ENCODE measurements at regions not wholly inside any gene's neighbourhood (a gene's known extent, or its start where the extent isn't known, plus 50 kb on each side); places are given as distances from the start of the nearest gene placed in this dataset.

DNA sequence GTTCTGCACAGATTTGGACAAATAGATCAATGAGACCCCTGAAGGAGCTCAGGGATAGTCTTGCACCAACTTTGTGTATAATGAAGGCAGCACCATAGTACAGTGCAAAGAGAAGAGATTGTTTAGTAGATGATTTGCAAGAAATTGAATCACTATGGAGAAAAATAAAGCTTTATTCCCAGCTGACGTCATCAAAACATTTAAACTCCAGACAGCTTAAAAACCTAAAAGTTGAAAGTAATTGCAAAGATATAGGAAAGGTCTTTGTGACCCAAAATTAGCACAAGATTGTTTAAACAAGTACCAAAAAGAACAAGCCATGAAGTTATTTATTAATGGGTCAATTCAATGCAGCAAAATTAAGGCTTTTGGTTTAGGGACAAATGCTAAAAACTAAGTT lies 88.8 kb upstream of the BACE2 start:
- Histone ChIP-seq H4K20me1 (ENCODE audit: insufficient read depth) (no peaks in the 10 kb centered on the region), H3F3A (ENCODE audit: insufficient read depth) (no peaks in the 10 kb centered on the region), H2AFZ (no peak overlapping the region), H3K79me2 (ENCODE audit: insufficient read depth) (no peaks in the 10 kb centered on the region), H3K4me1 (ENCODE audit: insufficient read depth) (no peaks in the 10 kb centered on the region), H3K9me3 (ENCODE audit: low read depth) (no peaks in the 10 kb centered on the region), H3K9ac (no peak overlapping the region), H3K27me3 (replicated peaks; ENCODE audit: insufficient read depth) (no peaks in the 10 kb centered on the region), H3K4me3 (no peak overlapping the region), H3K4me2 (ENCODE audit: unreplicated experiment) (no peak overlapping the region), H3K36me3 (ENCODE audit: low read depth) (no peaks in the 10 kb centered on the region), H3K9me2 (ENCODE audit: insufficient read depth) (no peaks in the 10 kb centered on the region), H3K27ac (no peak overlapping the region)
- WGBS, 2 experiments (ENCODE audit: low coverage in 1 of 2, low lambda C conversion rate in 2 of 2, missing lambda C conversion rate in 2 of 2) = 38 to 61% methylated on average over 1 of the region's 1 CpG
- TF ChIP-seq EZH2 (IDR thresholded peaks at IDR 0.05; ENCODE audit: insufficient read depth, poor library complexity, severe bottlenecking) (no peak), EZH2phosphoT487 (IDR thresholded peaks at IDR 0.05; ENCODE audit: insufficient read depth, low read depth) (no peak)
- in situ Hi-C loops (cut with MboI) = no loop called here
- DNase-seq = no peak

DNA sequence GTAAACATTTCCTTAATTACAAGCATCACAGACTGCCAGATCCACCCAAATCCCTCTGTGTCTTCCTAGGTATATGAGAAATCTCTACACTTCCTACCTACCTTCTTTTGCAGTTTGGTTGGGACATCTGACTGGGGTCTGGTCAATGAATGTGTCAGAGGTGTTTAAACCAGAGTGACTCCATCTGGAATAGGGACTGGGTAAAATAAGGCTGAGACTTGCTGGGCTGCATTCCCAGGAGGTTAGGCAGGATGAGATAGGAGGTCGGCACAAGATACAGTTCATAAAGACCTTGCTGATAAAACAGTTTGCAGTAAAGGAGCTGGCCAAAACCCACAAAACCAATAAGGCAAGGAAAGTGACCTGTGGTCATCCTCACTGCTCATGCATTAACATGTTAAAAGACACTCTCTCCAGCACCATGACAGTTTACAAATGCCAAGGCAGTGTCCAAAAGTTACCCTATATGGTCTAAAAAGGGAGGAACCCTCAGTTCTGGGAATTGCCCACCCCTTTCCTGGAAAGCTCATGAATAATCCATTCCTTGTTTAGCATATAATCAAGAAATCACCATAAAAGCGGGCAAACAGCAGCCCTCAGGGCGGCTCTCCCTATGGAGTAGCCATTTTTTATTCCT lies 87.4 kb upstream of the BACE2 start:
- Histone ChIP-seq H3F3A (ENCODE audit: insufficient read depth) (no peaks in the 10 kb centered on the region), H3K4me3 (no peak overlapping the region), H2AFZ (no peak overlapping the region), H3K9me2 (ENCODE audit: insufficient read depth) (no peaks in the 10 kb centered on the region), H3K36me3 (ENCODE audit: low read depth) (no peaks in the 10 kb centered on the region), H3K4me1 (ENCODE audit: insufficient read depth) (no peaks in the 10 kb centered on the region), H3K27me3 (replicated peaks; ENCODE audit: insufficient read depth) (no peaks in the 10 kb centered on the region), H3K9ac (no peak overlapping the region), H3K9me3 (ENCODE audit: low read depth) (no peaks in the 10 kb centered on the region), H3K4me2 (ENCODE audit: unreplicated experiment) (no peak overlapping the region), H4K20me1 (ENCODE audit: insufficient read depth) (no peaks in the 10 kb centered on the region), H3K27ac (no peak overlapping the region), H3K79me2 (ENCODE audit: insufficient read depth) (no peaks in the 10 kb centered on the region)
- DNase-seq = no peak
- in situ Hi-C loops (cut with MboI) = no loop called here
- 27 to 31% methylated on average over 3 of the region's 3 CpGs for WGBS, 2 experiments (ENCODE audit: low coverage in 1 of 2, low lambda C conversion rate in 2 of 2, missing lambda C conversion rate in 2 of 2)
- TF ChIP-seq EZH2phosphoT487 (IDR thresholded peaks at IDR 0.05; ENCODE audit: insufficient read depth, low read depth) (no peak), EZH2 (IDR thresholded peaks at IDR 0.05; ENCODE audit: insufficient read depth, poor library complexity, severe bottlenecking) (no peak)

DNA sequence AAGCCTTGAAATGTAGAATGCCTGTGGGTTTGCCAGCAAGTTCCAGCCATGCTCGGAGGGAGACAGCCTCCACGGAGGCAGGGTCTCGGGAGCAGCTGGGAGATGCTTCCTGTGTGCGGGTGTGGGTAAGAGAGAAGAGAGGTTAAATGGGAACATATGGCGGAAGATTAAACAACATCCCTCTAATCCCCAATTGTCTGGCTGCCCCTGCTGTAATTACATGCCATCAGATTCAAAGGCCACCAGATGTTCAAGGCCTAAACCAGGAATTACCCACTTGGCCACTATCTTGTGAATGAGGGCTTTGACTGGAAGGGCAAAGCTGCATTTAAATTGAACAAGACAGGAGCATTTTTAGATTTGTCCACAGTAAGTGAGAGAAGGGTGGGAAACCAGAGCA lies 81.4 kb upstream of the BACE2 start:
- WGBS, 2 experiments (ENCODE audit: low coverage in 1 of 2, low lambda C conversion rate in 2 of 2, missing lambda C conversion rate in 2 of 2) = 41 to 53% methylated on average over 5 of the region's 5 CpGs
- TF ChIP-seq EZH2phosphoT487 (IDR thresholded peaks at IDR 0.05; ENCODE audit: insufficient read depth, low read depth) (no peak), EZH2 (IDR thresholded peaks at IDR 0.05; ENCODE audit: insufficient read depth, poor library complexity, severe bottlenecking) (no peak)
- no peaks in the 10 kb centered on the region for H3K36me3 ChIP-seq (ENCODE audit: low read depth)
- no peak for DNase-seq
- H3K27ac ChIP-seq = no peak overlapping the region
- H3K4me2 ChIP-seq (ENCODE audit: unreplicated experiment) = no peak overlapping the region
- no peaks in the 10 kb centered on the region for H3K9me2 ChIP-seq (ENCODE audit: insufficient read depth)
- H3K27me3 ChIP-seq (replicated peaks; ENCODE audit: insufficient read depth) = no peaks in the 10 kb centered on the region
- no peak overlapping the region for H2AFZ ChIP-seq
- H3F3A ChIP-seq (ENCODE audit: insufficient read depth) = no peaks in the 10 kb centered on the region
- H3K79me2 ChIP-seq (ENCODE audit: insufficient read depth) = no peaks in the 10 kb centered on the region
- H4K20me1 ChIP-seq (ENCODE audit: insufficient read depth) = no peaks in the 10 kb centered on the region
- H3K9me3 ChIP-seq (ENCODE audit: low read depth) = no peaks in the 10 kb centered on the region
- H3K9ac ChIP-seq = no peak overlapping the region
- H3K4me3 ChIP-seq = no peak overlapping the region
- no peaks in the 10 kb centered on the region for H3K4me1 ChIP-seq (ENCODE audit: insufficient read depth)
- in situ Hi-C loops (cut with MboI) = no loop called here

DNA sequence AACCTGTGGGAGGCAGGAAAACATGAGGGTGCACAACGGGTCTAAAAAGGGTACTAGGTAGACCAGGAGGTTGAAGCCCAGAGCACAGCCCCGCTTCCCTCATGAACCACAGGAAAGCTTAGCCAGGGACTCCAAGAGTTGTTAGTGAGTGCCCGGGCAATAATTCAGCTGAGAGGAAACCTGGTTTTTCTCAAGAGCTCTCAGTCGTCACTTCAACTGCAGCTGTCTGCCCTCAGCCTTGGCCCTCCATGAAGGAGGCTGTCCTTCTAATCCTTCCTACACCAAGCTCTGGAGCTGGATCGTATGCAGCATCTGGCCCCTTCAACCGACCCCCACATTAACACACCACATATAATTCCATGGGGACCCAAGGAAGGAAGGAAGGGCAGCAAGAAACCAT lies 77.0 kb upstream of the BACE2 start:
- no peak overlapping the region for H3K9ac ChIP-seq
- no peaks in the 10 kb centered on the region for H3K9me3 ChIP-seq (ENCODE audit: low read depth)
- 25 to 28% methylated on average over 6 of the region's 6 CpGs for WGBS, 2 experiments (ENCODE audit: low coverage in 1 of 2, low lambda C conversion rate in 2 of 2, missing lambda C conversion rate in 2 of 2)
- no peak overlapping the region for H3K4me3 ChIP-seq
- TF ChIP-seq EZH2 (IDR thresholded peaks at IDR 0.05; ENCODE audit: insufficient read depth, poor library complexity, severe bottlenecking) = no peak
- no peak for TF ChIP-seq EZH2phosphoT487 (IDR thresholded peaks at IDR 0.05; ENCODE audit: insufficient read depth, low read depth)
- no peak overlapping the region for H3K4me2 ChIP-seq (ENCODE audit: unreplicated experiment)
- H2AFZ ChIP-seq = no peak overlapping the region
- no peak overlapping the region for H3K27ac ChIP-seq
- H3K4me1 ChIP-seq (ENCODE audit: insufficient read depth) = no peaks in the 10 kb centered on the region
- DNase-seq = no peak
- H3K79me2 ChIP-seq (ENCODE audit: insufficient read depth) = no peaks in the 10 kb centered on the region
- in situ Hi-C loops (cut with MboI) = no loop called here
- H4K20me1 ChIP-seq (ENCODE audit: insufficient read depth) = no peaks in the 10 kb centered on the region
- H3K36me3 ChIP-seq (ENCODE audit: low read depth) = no peaks in the 10 kb centered on the region
- no peaks in the 10 kb centered on the region for H3K27me3 ChIP-seq (replicated peaks; ENCODE audit: insufficient read depth)
- H3F3A ChIP-seq (ENCODE audit: insufficient read depth) = no peaks in the 10 kb centered on the region
- no peaks in the 10 kb centered on the region for H3K9me2 ChIP-seq (ENCODE audit: insufficient read depth)

DNA sequence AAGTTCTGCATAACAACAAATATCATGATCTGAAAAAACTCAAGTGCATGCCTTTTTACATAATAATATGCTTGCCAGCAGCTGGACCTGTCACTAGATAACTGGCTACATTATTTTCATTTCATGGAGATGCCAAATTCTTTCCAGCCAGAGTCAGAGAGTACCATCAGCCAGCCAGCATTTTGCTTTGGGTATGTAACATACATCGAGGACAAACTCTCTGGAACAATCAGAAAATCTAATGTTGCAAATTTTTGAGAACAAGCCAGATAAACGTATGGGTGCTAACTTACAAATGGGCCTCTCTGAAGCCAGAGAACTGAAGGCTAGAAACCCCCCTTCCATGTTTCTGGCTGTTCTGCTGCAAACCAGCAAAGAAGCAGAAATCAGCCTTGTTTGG lies 76.3 kb upstream of the BACE2 start:
- Histone ChIP-seq H3K4me2 (ENCODE audit: unreplicated experiment) (no peak overlapping the region), H3K9me2 (ENCODE audit: insufficient read depth) (no peaks in the 10 kb centered on the region), H4K20me1 (ENCODE audit: insufficient read depth) (no peaks in the 10 kb centered on the region), H2AFZ (no peak overlapping the region), H3K4me3 (no peak overlapping the region), H3K27ac (no peak overlapping the region), H3K36me3 (ENCODE audit: low read depth) (no peaks in the 10 kb centered on the region), H3K4me1 (ENCODE audit: insufficient read depth) (no peaks in the 10 kb centered on the region), H3K9me3 (ENCODE audit: low read depth) (no peaks in the 10 kb centered on the region), H3K79me2 (ENCODE audit: insufficient read depth) (no peaks in the 10 kb centered on the region), H3K27me3 (replicated peaks; ENCODE audit: insufficient read depth) (no peaks in the 10 kb centered on the region), H3F3A (ENCODE audit: insufficient read depth) (no peaks in the 10 kb centered on the region), H3K9ac (no peak overlapping the region)
- no peak for TF ChIP-seq EZH2phosphoT487 (IDR thresholded peaks at IDR 0.05; ENCODE audit: insufficient read depth, low read depth)
- no peak for TF ChIP-seq EZH2 (IDR thresholded peaks at IDR 0.05; ENCODE audit: insufficient read depth, poor library complexity, severe bottlenecking)
- in situ Hi-C loops (cut with MboI) = no loop called here
- WGBS, 2 experiments (ENCODE audit: low coverage in 1 of 2, low lambda C conversion rate in 2 of 2, missing lambda C conversion rate in 2 of 2) = 4% methylated on average over 2 of the region's 2 CpGs
- no peak for DNase-seq

All from GM23248 (cell line).